Nephron (organoid): ENCODE measurements at regions not wholly inside any gene's neighbourhood (a gene's known extent, or its start where the extent isn't known, plus 50 kb on each side); places are given as distances from the start of the nearest gene placed in this dataset.

Experiments used
- H3K27ac Mint-ChIP-seq, 3 experiments: 2 replicates each; pipeline ENCODE4 v1.8.0; 2020; ENCODE audit warnings: mixed read lengths in 3 of 3, mild to moderate bottlenecking in 2 of 3, moderate library complexity in 1 of 3
- H3K27me3 Mint-ChIP-seq: 2 replicates; pipeline ENCODE4 v1.8.0; 2021; ENCODE audit warnings: low read depth, mild to moderate bottlenecking, moderate library complexity, mixed read lengths
- H3K36me3 Mint-ChIP-seq: 2 replicates; pipeline ENCODE4 v1.8.0; 2020; ENCODE audit warnings: low read depth, mixed read lengths
- H3K4me1 Mint-ChIP-seq: 2 replicates; pipeline ENCODE4 v1.8.0; 2020; ENCODE audit warnings: mixed read lengths
- H3K4me3 Mint-ChIP-seq, 3 experiments: 2 replicates each; pipeline ENCODE4 v1.8.0; 2020; ENCODE audit warnings: mild to moderate bottlenecking in 3 of 3, mixed read lengths in 3 of 3, moderate library complexity in 2 of 3
- H3K9me3 Mint-ChIP-seq: 2 replicates; pipeline ENCODE4 v1.8.0; 2020; ENCODE audit warnings: mixed read lengths
- TF ChIP-seq, protein P1 (sequence below), 3 experiments: fragments of 200-600 bp; sonication (generic); IDR thresholded peaks; one replicate each; pipeline ENCODE4 v1.5.0; 2021; ENCODE audit warnings: antibody characterized with exemption in 3 of 3; ENCODE audit not compliant: unreplicated experiment in 3 of 3

DNA sequence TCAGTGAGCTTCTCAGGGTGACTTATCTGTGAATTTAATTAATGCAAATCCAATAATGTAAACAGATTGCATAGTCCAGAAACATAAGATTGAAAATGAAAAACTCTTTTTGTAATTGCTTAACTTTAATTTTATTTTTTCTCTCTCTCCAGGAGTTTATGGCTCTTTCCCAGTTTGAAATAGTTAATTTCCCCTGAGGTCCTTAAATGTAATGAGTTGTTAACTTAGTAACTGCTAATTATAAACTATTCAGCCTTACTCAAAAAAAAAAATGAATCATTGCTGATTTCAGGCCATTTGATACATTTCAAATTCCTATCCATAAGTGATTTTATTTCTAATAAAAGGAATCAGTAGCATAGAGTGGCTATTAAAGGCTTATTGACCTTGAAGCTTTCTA, 84.1 kb upstream of the TRPC4 start:
- Mint-ChIP-seq H3K4me1 (no peaks in the 10 kb centered on the region), H3K4me3 (no peak overlapping the region), H3K36me3 (no peaks in the 10 kb centered on the region), H3K9me3 (no peaks in the 10 kb centered on the region), H3K27me3 (no peaks in the 10 kb centered on the region), H3K27ac (no peak overlapping the region)
- TF ChIP-seq, protein P1, sequence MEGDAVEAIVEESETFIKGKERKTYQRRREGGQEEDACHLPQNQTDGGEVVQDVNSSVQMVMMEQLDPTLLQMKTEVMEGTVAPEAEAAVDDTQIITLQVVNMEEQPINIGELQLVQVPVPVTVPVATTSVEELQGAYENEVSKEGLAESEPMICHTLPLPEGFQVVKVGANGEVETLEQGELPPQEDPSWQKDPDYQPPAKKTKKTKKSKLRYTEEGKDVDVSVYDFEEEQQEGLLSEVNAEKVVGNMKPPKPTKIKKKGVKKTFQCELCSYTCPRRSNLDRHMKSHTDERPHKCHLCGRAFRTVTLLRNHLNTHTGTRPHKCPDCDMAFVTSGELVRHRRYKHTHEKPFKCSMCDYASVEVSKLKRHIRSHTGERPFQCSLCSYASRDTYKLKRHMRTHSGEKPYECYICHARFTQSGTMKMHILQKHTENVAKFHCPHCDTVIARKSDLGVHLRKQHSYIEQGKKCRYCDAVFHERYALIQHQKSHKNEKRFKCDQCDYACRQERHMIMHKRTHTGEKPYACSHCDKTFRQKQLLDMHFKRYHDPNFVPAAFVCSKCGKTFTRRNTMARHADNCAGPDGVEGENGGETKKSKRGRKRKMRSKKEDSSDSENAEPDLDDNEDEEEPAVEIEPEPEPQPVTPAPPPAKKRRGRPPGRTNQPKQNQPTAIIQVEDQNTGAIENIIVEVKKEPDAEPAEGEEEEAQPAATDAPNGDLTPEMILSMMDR (IDR thresholded peaks at IDR 0.05; ENCODE audit: unreplicated experiment in 3 of 3), result no peak

DNA sequence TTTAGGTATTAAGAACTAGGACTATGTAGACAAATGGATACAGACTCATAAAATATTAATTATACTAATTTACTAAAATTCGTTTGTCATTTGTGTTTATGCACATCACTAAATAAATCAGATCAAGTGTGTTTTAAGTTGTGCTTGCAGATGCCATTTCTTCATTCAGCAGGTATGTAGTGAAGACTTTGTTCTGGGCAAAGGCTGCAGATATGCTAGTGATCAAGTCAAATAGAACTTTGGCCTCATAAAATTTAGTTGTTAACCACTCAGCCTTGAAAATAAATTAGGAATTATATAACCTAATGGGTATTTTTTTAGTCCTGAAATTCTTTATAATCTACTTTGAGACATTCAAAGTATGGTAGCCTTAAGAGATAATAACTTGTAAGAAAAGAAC, 80.4 kb upstream of the TRPC4 start:
- no peak overlapping the region for H3K4me3 Mint-ChIP-seq
- TF ChIP-seq, protein P1 (IDR thresholded peaks at IDR 0.05; ENCODE audit: unreplicated experiment in 3 of 3), result no peak

DNA sequence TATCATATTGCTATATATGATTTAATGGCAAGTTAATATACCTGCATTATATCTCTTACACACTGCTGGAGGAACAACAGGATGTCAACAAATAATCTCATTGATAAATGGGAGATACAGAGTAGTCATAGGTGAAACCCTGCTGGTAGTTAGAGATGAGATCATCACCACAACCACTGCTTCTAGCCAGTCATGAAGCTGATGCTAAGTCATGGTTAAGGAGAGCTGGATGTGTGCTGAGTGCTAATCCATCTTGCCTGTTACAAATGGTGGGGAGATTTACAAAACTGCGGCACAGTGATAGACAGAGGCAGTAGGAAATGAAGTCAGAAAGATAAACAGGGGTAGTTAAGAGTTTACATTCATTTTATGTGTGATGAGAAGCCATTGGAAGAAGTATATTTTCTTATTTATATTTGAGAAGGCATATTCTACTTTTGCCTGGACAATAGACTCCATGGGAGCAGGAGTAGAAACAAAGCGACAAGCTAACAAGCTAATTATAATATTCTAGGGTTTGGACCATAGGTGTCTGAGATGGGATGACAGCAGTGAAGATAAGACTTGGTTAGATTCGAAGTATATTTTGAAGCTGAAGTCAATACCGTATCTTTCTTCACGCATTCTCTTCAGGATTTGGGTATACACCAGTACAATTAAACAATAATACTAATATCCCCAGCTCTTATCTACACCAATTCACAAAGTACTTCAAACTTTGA, 78.0 kb upstream of the TRPC4 start:
- Mint-ChIP-seq H3K9me3 (no peaks in the 10 kb centered on the region), H3K4me1 (peaks cover 5% of the 10 kb centered on the region), H3K27ac (no peak overlapping the region), H3K4me3 (no peak overlapping the region), H3K36me3 (no peaks in the 10 kb centered on the region), H3K27me3 (no peaks in the 10 kb centered on the region)
- TF ChIP-seq, protein P1 (IDR thresholded peaks at IDR 0.05; ENCODE audit: unreplicated experiment in 3 of 3), result no peak

More for the DNA sequence above, 80.4 kb upstream of the TRPC4 start:
- Mint-ChIP-seq H3K27me3 (no peaks in the 10 kb centered on the region), H3K36me3 (no peaks in the 10 kb centered on the region), H3K27ac (no peak overlapping the region), H3K9me3 (no peaks in the 10 kb centered on the region), H3K4me1 (peaks cover 5% of the 10 kb centered on the region)

DNA sequence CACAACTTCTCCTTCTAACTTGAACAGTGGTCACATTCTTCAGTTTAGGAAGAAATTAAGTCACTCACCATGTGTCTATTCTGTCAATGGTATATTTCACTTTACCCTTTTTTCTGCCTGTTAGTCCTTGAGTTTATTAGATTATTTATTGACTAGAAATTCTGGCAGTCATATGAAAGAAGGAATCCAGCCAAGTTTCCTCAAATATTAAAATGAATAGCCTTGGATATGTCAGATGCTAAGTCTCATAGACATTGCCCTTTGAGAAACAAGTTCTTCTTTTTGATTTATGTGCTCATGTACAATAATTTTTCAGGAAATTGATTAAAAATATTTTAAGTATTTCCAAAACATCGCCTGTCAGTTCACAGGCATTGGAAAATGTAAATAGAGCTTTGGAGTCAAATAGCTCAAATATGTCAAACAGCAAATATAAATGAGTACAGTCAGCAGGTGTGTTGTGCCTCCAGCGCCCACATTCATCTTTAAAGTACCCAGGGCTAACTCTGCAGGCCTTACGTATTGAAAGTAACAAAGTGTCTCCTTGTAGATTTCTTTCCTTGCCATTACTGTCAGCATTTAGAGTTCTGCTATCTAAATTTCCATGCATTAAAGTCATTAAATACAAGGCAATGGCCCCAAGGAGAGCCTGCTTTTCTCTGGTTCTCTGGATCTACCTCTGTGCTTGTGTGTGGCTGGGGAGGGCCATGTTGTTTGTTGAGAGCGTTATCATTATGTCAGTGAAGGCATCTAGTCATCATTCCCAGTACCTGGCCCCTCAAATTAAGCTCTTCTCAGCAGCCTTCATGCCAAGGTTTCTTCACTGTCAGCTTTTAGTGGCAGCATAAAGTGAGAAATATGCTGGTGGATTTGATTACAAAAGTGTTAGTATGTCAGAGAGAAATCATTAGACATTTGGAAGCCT, 76.3 kb upstream of the TRPC4 start:
- Mint-ChIP-seq H3K36me3 (no peaks in the 10 kb centered on the region), H3K4me3 (no peak overlapping the region), H3K4me1 (peaks cover 5% of the 10 kb centered on the region), H3K9me3 (no peaks in the 10 kb centered on the region), H3K27ac (no peak overlapping the region), H3K27me3 (no peaks in the 10 kb centered on the region)
- TF ChIP-seq, protein P1 (IDR thresholded peaks at IDR 0.05; ENCODE audit: unreplicated experiment in 3 of 3), result no peak

DNA sequence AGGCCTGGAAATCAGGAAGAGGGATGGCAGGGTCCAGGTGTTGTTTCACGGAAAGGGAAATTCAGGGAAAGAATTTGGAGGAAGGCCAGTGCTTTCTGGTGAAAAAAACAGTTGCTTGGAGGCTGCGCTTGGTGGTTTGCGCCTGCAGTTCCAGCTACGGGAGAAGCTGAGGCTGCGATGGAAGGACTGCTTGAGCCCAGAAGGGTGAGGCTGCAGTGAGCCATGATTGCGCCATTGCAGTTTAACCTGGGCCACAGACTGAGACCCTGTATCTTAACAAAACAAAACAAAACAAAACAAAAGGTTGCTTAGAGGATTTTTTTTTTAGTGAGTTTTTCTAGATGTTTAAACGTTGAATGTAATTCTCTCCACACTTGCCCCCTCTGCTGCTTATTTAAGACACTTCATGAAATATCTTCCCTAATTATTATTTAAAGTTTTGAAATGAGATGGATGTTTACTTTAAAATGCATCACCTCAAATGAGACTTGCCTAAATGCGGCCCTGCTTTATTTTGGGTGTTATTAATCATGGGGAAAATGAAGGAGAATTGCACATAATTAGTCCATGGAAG, 75.4 kb upstream of the TRPC4 start:
- Mint-ChIP-seq H3K4me3 (no peak overlapping the region), H3K36me3 (no peaks in the 10 kb centered on the region)

More for the DNA sequence above, 75.4 kb upstream of the TRPC4 start:
- H3K4me1 Mint-ChIP-seq, result peaks cover 5% of the 10 kb centered on the region
- no peaks in the 10 kb centered on the region for H3K9me3 Mint-ChIP-seq
- H3K27me3 Mint-ChIP-seq, result no peaks in the 10 kb centered on the region
- no peak overlapping the region for H3K27ac Mint-ChIP-seq
- TF ChIP-seq, protein P1 (IDR thresholded peaks at IDR 0.05; ENCODE audit: unreplicated experiment in 3 of 3), result no peak
